HepG2 (cell line): ENCODE measurements at regions not wholly inside any gene's neighbourhood (a gene's known extent, or its start where the extent isn't known, plus 50 kb on each side); places are given as distances from the start of the nearest gene placed in this dataset.

Experiments
- ATAC-seq: fragments of 200-7000 bp; cut with Tn5 transposase; 3 replicates; pipeline ENCODE4 v1.9.1; 2020; ENCODE audit warnings: mild to moderate bottlenecking, moderate library complexity
- BruUV-seq: library from RNA; stranded (reverse); fragments of 400-500 nt; replicated peaks from 2 replicates; lab custom pipeline; 2021; lab: Mats Ljungman, UMichigan
- CTCF ChIA-PET: fragments of 300-600 bp; formaldehyde crosslinking; extraction: SDS; loops from one replicate; lab custom pipeline; 2021; ENCODE audit warnings: low total read pairs, inconsistent platforms, low intra/inter-chr PET ratio; lab: Yijun Ruan, JAX
- POLR2A ChIA-PET: fragments of 350-600 bp; sonication (Branson Sonifier 250); formaldehyde crosslinking; loops from one replicate; lab custom pipeline; 2020; ENCODE audit warnings: antibody characterized with exemption, inconsistent platforms; lab: Yijun Ruan, JAX
- DNase-seq: peaks from one replicate; pipeline ENCODE4 v3.0.0-alpha.2; 2015; ENCODE audit warnings: low spot score
- FAIRE-seq: peaks from 3 replicates; lab custom pipeline; 2011; peaks lifted over from hg19 to GRCh38; lab: Jason Lieb, UNC
- H2AFZ ChIP-seq: one replicate; pipeline ENCODE4 v1.6.1; 2011; ENCODE audit warnings: low read length, inconsistent platforms
- H3K27ac ChIP-seq: fragments of 300-600 bp; 3 replicates; pipeline ENCODE4 v1.8.0; 2011; ENCODE audit warnings: mixed run types, mild to moderate bottlenecking, mixed read lengths, low read length, inconsistent platforms; ENCODE audit not compliant: insufficient read depth; ENCODE audit errors: extremely low read length
- H3K27me3 ChIP-seq, 2 experiments: fragments of 200-600 bp in 1 of 2; 2 replicates in 1 of 2; 3 replicates in 1 of 2; pipeline versions ENCODE4 v1.6.0 to v1.8.0; 2011; ENCODE audit warnings: low read length in 2 of 2, mild to moderate bottlenecking in 2 of 2, moderate library complexity in 2 of 2, inconsistent platforms in 1 of 2; ENCODE audit not compliant: insufficient read depth in 2 of 2, control insufficient read depth in 1 of 2
- H3K36me3 ChIP-seq, 2 experiments: fragments of 200-600 bp in 1 of 2; replicated peaks in 1 of 2; 2 replicates in 1 of 2; 3 replicates in 1 of 2; pipeline versions ENCODE4 v1.5.1 to v1.8.0; 2011; ENCODE audit warnings: low read length in 2 of 2, inconsistent platforms in 1 of 2; ENCODE audit not compliant: insufficient read depth in 2 of 2, control insufficient read depth in 1 of 2
- H3K4me1 ChIP-seq: 2 replicates; pipeline ENCODE4 v1.5.1; 2012; ENCODE audit warnings: low read length, inconsistent platforms; ENCODE audit not compliant: insufficient read depth
- H3K4me2 ChIP-seq: 2 replicates; pipeline ENCODE4 v1.6.0; 2011; ENCODE audit warnings: low read depth, low read length, inconsistent platforms
- H3K4me3 ChIP-seq, 3 experiments: fragments of 200-600 bp in 1 of 3; sonication (generic), shearing (Covaris generic) in 1 of 3; replicated peaks in 1 of 3; 2 replicates each; pipeline ENCODE4 v1.5.1; 2011 to 2016; ENCODE audit warnings: low read length in 3 of 3, inconsistent platforms in 2 of 3, low read depth in 2 of 3, mild to moderate bottlenecking in 2 of 3, control low read depth in 1 of 3, mixed read lengths in 1 of 3; ENCODE audit not compliant: insufficient read depth in 1 of 3
- H3K79me2 ChIP-seq: one replicate; pipeline ENCODE4 v1.6.1; 2011; ENCODE audit warnings: low read length, inconsistent platforms; ENCODE audit not compliant: insufficient read depth
- H3K9ac ChIP-seq: 2 replicates; pipeline ENCODE4 v1.6.0; 2011; ENCODE audit warnings: mild to moderate bottlenecking, low read depth, low read length, inconsistent platforms; ENCODE audit not compliant: insufficient read depth
- H3K9me3 ChIP-seq: 2 replicates; pipeline ENCODE4 v1.5.1; 2012; ENCODE audit warnings: mild to moderate bottlenecking, low read length
- H4K20me1 ChIP-seq: 2 replicates; pipeline ENCODE4 v1.6.0; 2011; ENCODE audit warnings: inconsistent platforms, mild to moderate bottlenecking, low read length, moderate library complexity; ENCODE audit not compliant: insufficient read depth
- BCL3 ChIP-seq: sonication (generic); formaldehyde crosslinking; IDR thresholded peaks from 2 replicates; pipeline ENCODE4 v1.5.1; 2020; ENCODE audit warnings: mild to moderate bottlenecking, missing genetic modification reagents, moderate library complexity
- FOXJ3 ChIP-seq: sonication (generic); formaldehyde crosslinking; IDR thresholded peaks from 2 replicates; pipeline ENCODE4 v1.4.0; 2020; ENCODE audit warnings: missing genetic modification reagents, mild to moderate bottlenecking, borderline replicate concordance
- JARID2 ChIP-seq: sonication (generic); formaldehyde crosslinking; IDR thresholded peaks from 2 replicates; pipeline ENCODE4 v1.8.1; 2023; ENCODE audit warnings: missing genetic modification reagents, inconsistent platforms; ENCODE audit not compliant: insufficient replicate concordance
- MZF1 ChIP-seq: sonication (generic); formaldehyde crosslinking; IDR thresholded peaks from 2 replicates; pipeline ENCODE4 v1.8.1; 2023; ENCODE audit warnings: mild to moderate bottlenecking, missing genetic modification reagents, borderline replicate concordance
- PITX1 ChIP-seq: sonication (generic); formaldehyde crosslinking; IDR thresholded peaks from 2 replicates; pipeline ENCODE4 v1.5.1; 2020; ENCODE audit warnings: mild to moderate bottlenecking, missing genetic modification reagents
- SIX1 ChIP-seq: sonication (generic); formaldehyde crosslinking; IDR thresholded peaks from 2 replicates; pipeline ENCODE4 v1.4.0; 2020; ENCODE audit warnings: missing genetic modification reagents, borderline replicate concordance
- SKI ChIP-seq: fragments of 450-650 bp; IDR thresholded peaks from one replicate; pipeline ENCODE4 v1.6.1; 2018; ENCODE audit warnings: mild to moderate bottlenecking; ENCODE audit not compliant: partially characterized antibody
- SPEN ChIP-seq: sonication (generic); formaldehyde crosslinking; IDR thresholded peaks from 2 replicates; pipeline ENCODE4 v1.5.1; 2020; ENCODE audit warnings: low read depth, mild to moderate bottlenecking, missing genetic modification reagents
- TEAD2 ChIP-seq: sonication (generic); formaldehyde crosslinking; IDR thresholded peaks from 2 replicates; pipeline ENCODE4 v1.9.0; 2021; ENCODE audit warnings: missing genetic modification reagents
- ZNF143 ChIP-seq: sonication (generic); formaldehyde crosslinking; IDR thresholded peaks from 2 replicates; pipeline ENCODE4 v1.4.0; 2020; ENCODE audit warnings: missing genetic modification reagents
- ZNF251 ChIP-seq: sonication (generic); formaldehyde crosslinking; IDR thresholded peaks from 2 replicates; pipeline ENCODE4 v1.9.0; 2021; ENCODE audit warnings: mild to moderate bottlenecking, missing genetic modification reagents
- ZNF276 ChIP-seq: sonication (generic); formaldehyde crosslinking; IDR thresholded peaks from 2 replicates; pipeline ENCODE4 v1.4.0; 2020; ENCODE audit warnings: mild to moderate bottlenecking, low read depth, missing genetic modification reagents
- WGBS: methylation state at CpG from one replicate; pipeline ENCODE4 v1.1.6; 2017; ENCODE audit warnings: low lambda C conversion rate; 5-methylcytosine and 5-hydroxymethylcytosine counted together
- in situ Hi-C: cut with HindIII; loops from 2 replicates; pipeline ENCODE4 v1.10.0; 2017; ENCODE audit warnings: low pct_unique_long_range_greater_than_20kb; ENCODE audit not compliant: extremely low pct_ligation_motif_present
- intact Hi-C: fragments of 100-400 bp; cut with micrococcal nuclease; formaldehyde crosslinking; loops from one replicate; pipeline ENCODE4 v1.10.0; 2022; ENCODE audit not compliant: unreplicated experiment
- TF ChIP-seq, protein P1 (sequence below): sonication (generic); formaldehyde crosslinking; IDR thresholded peaks from 2 replicates; pipeline ENCODE4 v1.8.0; 2022; ENCODE audit warnings: mild to moderate bottlenecking, missing genetic modification reagents, moderate library complexity
- TF ChIP-seq, protein P2 (sequence below): sonication (generic); formaldehyde crosslinking; IDR thresholded peaks from 2 replicates; pipeline ENCODE4 v1.9.0; 2021; ENCODE audit warnings: missing genetic modification reagents, borderline replicate concordance
- TF ChIP-seq, protein P3 (sequence below): sonication (generic); formaldehyde crosslinking; IDR thresholded peaks from 2 replicates; pipeline ENCODE4 v1.4.0; 2020; ENCODE audit warnings: missing genetic modification reagents
- TF ChIP-seq, protein P4 (sequence below): sonication (generic); formaldehyde crosslinking; IDR thresholded peaks from 2 replicates; pipeline ENCODE4 v1.8.1; 2022; ENCODE audit warnings: low read depth, mild to moderate bottlenecking, missing genetic modification reagents

DNA sequence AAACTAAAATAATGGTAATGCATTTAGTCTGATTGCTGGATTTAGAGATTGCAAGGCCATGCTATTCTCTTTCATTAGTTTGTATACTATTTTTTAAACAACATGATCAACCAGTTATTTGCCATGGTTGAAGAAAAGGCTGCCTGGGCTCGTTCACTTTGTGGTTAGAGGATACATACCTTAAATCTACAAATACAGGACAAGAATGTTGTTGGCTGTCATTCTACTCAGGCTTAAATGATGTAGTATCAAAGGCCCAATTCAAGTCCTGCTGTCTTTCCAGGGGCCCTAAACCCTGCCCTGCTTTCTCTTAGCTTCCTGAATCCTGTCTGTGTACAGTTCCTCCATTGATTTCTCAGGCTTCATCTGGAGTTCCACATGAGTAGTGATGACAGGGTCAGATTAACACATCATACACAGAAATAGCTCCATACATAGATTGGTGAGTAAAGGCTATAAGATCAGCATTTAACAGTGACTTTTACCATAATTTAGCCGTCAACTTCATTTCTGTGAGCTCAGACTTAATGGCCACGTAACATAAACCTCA lies 114.9 kb upstream of the GPRIN3 start:
- H3K9me3 ChIP-seq, result no peaks in the 10 kb centered on the region
- 4% methylated on average over 3 of the region's 3 CpGs for WGBS
- H3K4me2 ChIP-seq, result no peak overlapping the region
- in situ Hi-C loops (no loop called here), intact Hi-C loops (no loop called here)
- H4K20me1 ChIP-seq, result no peaks in the 10 kb centered on the region
- H3K36me3 ChIP-seq, result no peaks in the 10 kb centered on the region
- BruUV-seq, result no TSS peak
- H3K79me2 ChIP-seq, result no peaks in the 10 kb centered on the region
- H3K27me3 ChIP-seq, result no peaks in the 10 kb centered on the region
- no peak overlapping the region for H2AFZ ChIP-seq
- no peak overlapping the region for H3K27ac ChIP-seq
- ChIA-PET CTCF (no interaction called here), POLR2A (no interaction called here)
- DNase-seq (no peak), FAIRE-seq (no peak), ATAC-seq (no peak)
- no peak overlapping the region for H3K9ac ChIP-seq
- no peak overlapping the region for H3K4me3 ChIP-seq
- H3K4me1 ChIP-seq, result no peaks in the 10 kb centered on the region
- no peak for TF ChIP-seq SKI
- TF ChIP-seq, protein P1, sequence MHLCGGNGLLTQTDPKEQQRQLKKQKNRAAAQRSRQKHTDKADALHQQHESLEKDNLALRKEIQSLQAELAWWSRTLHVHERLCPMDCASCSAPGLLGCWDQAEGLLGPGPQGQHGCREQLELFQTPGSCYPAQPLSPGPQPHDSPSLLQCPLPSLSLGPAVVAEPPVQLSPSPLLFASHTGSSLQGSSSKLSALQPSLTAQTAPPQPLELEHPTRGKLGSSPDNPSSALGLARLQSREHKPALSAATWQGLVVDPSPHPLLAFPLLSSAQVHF (CRISPR knock-in tag), result no peak
- no peak for TF ChIP-seq PITX1
- TF ChIP-seq SPEN (CRISPR knock-in tag), result no peak
- TF ChIP-seq, protein P2, sequence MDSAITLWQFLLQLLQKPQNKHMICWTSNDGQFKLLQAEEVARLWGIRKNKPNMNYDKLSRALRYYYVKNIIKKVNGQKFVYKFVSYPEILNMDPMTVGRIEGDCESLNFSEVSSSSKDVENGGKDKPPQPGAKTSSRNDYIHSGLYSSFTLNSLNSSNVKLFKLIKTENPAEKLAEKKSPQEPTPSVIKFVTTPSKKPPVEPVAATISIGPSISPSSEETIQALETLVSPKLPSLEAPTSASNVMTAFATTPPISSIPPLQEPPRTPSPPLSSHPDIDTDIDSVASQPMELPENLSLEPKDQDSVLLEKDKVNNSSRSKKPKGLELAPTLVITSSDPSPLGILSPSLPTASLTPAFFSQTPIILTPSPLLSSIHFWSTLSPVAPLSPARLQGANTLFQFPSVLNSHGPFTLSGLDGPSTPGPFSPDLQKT (CRISPR knock-in tag), result no peak
- TF ChIP-seq FOXJ3, result no peak
- TF ChIP-seq ZNF143 (CRISPR knock-in tag), result no peak
- no peak for TF ChIP-seq BCL3 (CRISPR knock-in tag)
- TF ChIP-seq ZNF251, result no peak
- TF ChIP-seq TEAD2 (CRISPR knock-in tag), result no peak
- TF ChIP-seq ZNF276, result no peak
- TF ChIP-seq SIX1 (CRISPR knock-in tag), result no peak
- TF ChIP-seq, protein P3, sequence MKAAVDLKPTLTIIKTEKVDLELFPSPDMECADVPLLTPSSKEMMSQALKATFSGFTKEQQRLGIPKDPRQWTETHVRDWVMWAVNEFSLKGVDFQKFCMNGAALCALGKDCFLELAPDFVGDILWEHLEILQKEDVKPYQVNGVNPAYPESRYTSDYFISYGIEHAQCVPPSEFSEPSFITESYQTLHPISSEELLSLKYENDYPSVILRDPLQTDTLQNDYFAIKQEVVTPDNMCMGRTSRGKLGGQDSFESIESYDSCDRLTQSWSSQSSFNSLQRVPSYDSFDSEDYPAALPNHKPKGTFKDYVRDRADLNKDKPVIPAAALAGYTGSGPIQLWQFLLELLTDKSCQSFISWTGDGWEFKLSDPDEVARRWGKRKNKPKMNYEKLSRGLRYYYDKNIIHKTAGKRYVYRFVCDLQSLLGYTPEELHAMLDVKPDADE (CRISPR knock-in tag), result no peak
- TF ChIP-seq MZF1 (CRISPR knock-in tag), result no peak
- TF ChIP-seq, protein P4, sequence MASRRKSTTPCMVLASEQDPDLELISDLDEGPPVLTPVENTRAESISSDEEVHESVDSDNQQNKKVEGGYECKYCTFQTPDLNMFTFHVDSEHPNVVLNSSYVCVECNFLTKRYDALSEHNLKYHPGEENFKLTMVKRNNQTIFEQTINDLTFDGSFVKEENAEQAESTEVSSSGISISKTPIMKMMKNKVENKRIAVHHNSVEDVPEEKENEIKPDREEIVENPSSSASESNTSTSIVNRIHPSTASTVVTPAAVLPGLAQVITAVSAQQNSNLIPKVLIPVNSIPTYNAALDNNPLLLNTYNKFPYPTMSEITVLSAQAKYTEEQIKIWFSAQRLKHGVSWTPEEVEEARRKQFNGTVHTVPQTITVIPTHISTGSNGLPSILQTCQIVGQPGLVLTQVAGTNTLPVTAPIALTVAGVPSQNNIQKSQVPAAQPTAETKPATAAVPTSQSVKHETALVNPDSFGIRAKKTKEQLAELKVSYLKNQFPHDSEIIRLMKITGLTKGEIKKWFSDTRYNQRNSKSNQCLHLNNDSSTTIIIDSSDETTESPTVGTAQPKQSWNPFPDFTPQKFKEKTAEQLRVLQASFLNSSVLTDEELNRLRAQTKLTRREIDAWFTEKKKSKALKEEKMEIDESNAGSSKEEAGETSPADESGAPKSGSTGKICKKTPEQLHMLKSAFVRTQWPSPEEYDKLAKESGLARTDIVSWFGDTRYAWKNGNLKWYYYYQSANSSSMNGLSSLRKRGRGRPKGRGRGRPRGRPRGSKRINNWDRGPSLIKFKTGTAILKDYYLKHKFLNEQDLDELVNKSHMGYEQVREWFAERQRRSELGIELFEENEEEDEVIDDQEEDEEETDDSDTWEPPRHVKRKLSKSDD (CRISPR knock-in tag), result no peak
- TF ChIP-seq JARID2, result no peak
